PC-9 (cell line): ENCODE measurements at regions not wholly inside any gene's neighbourhood (a gene's known extent, or its start where the extent isn't known, plus 50 kb on each side); places are given as distances from the start of the nearest gene placed in this dataset.

ENCODE experiments used
- CTCF ChIP-seq: fragments of 200-600 bp; sonication (generic); conservative IDR thresholded peaks from 2 replicates; pipeline ENCODE4 v1.6.1; 2017; ENCODE audit warnings: mixed run types, antibody characterized with exemption, mild to moderate bottlenecking, moderate library complexity
- EZH2 ChIP-seq: fragments of 200-600 bp; sonication (generic); IDR thresholded peaks from 2 replicates; pipeline ENCODE4 v1.8.0; 2017; ENCODE audit warnings: antibody characterized with exemption, low read depth

GRCh38 chr2:238968616-238969384 lies 120.9 kb downstream of the TWIST2 start:
- TF ChIP-seq CTCF (no peak), EZH2 (no peak)
